ENCODE measurements at regions not wholly inside any gene's neighbourhood (a gene's known extent, or its start where the extent isn't known, plus 50 kb on each side); places are given as distances from the start of the nearest gene placed in this dataset.

GRCh38 chr5:167951116-167951515, 340.3 kb upstream of the WWC1 start:
- H3K4me1 ChIP-seq, result peaks cover 0 to 33% of the 10 kb centered on the region in 2 donors
- peak overlapping the region; percentile 62 to 76 for H3K27ac ChIP-seq

GRCh38 chr5:167952278-167952995, 339.0 kb upstream of the WWC1 start:
- Histone ChIP-seq H3K9me3 (no peaks in the 10 kb centered on the region), H3K27ac (peak overlapping the region; percentile 62 to 76), H3K4me3 (peak overlapping the region; percentile 24 to 26), H3K27me3 (no peaks in the 10 kb centered on the region), H3K36me3 (no peaks in the 10 kb centered on the region), H3K4me1 (peaks cover 0 to 19% of the 10 kb centered on the region in 2 donors)
- no peak for TF ChIP-seq CTCF (IDR thresholded peaks at IDR 0.05)
- no peak for DNase-seq (ENCODE audit: low spot score)

More at GRCh38 chr5:167951116-167951515, 340.3 kb upstream of the WWC1 start:
- DNase-seq (ENCODE audit: low spot score), result no peak
- no peak for TF ChIP-seq CTCF (IDR thresholded peaks at IDR 0.05)
- H3K36me3 ChIP-seq, result no peaks in the 10 kb centered on the region
- no peaks in the 10 kb centered on the region for H3K9me3 ChIP-seq
- no peaks in the 10 kb centered on the region for H3K27me3 ChIP-seq
- peak overlapping the region in 1 of 2 donors; percentile 19 for H3K4me3 ChIP-seq

- TF ChIP-seq CTCF (IDR thresholded peaks at IDR 0.05), result no peak
- Histone ChIP-seq H3K27me3 (no peaks in the 10 kb centered on the region), H3K36me3 (no peaks in the 10 kb centered on the region), H3K4me3 (peak overlapping the region in 1 of 2 donors; percentile 24), H3K9me3 (peaks cover 0 to 2% of the 10 kb centered on the region in 2 donors), H3K4me1 (peaks cover 0 to 19% of the 10 kb centered on the region in 2 donors), H3K27ac (peak overlapping the region; percentile 62 to 76)
- no peak for DNase-seq (ENCODE audit: low spot score)
Observed at GRCh38 chr5:167953151-167953798, 338.2 kb upstream of the WWC1 start.

GRCh38 chr5:167961731-167962130, 329.7 kb upstream of the WWC1 start:
- no peaks in the 10 kb centered on the region for H3K36me3 ChIP-seq
- H3K4me3 ChIP-seq, result no peak overlapping the region
- H3K4me1 ChIP-seq, result no peaks in the 10 kb centered on the region
- TF ChIP-seq CTCF (IDR thresholded peaks at IDR 0.05), result no peak
- no peak overlapping the region for H3K27ac ChIP-seq
- H3K27me3 ChIP-seq, result no peaks in the 10 kb centered on the region
- H3K9me3 ChIP-seq, result peaks cover 0 to 6% of the 10 kb centered on the region in 2 donors
- DNase-seq (ENCODE audit: low spot score), result no peak

- Histone ChIP-seq H3K27ac (no peak overlapping the region), H3K4me1 (no peaks in the 10 kb centered on the region), H3K36me3 (no peaks in the 10 kb centered on the region), H3K9me3 (no peaks in the 10 kb centered on the region), H3K27me3 (no peaks in the 10 kb centered on the region), H3K4me3 (no peak overlapping the region)
- DNase-seq (ENCODE audit: low spot score), result no peak
- TF ChIP-seq CTCF (IDR thresholded peaks at IDR 0.05), result peak in 1 of 2 donors; percentile 20
Observed at GRCh38 chr5:167964529-167964928, 326.9 kb upstream of the WWC1 start.
